ENCODE measurements at regions not wholly inside any gene's neighbourhood (a gene's known extent, or its start where the extent isn't known, plus 50 kb on each side); places are given as distances from the start of the nearest gene placed in this dataset.

DNA sequence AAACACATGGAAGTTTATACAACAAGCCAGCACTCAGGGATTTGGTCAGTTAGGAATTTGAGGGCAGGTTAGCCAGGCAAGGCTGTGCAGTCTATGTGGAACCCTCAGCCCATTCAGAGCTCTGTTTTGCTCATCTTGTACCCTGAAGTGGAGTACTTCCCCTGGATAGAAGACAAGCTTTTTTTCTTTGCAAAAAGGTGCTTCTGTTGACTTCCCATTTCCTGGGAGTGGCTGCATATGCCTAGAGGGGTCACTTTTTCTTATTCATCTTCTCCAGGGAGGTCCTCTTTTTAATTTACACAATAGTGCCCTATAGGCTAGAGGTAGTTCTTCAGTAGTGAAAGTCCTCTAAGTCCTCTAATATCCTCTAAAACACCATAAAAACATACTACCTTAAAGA, 225.0 kb upstream of the P2RY1 start:
- no peaks in the 10 kb centered on the region for H3K36me3 ChIP-seq (ENCODE audit: low read depth)
- DNase-seq (ENCODE audit: low spot score) (no peak), ATAC-seq (ENCODE audit: low read depth) (no peak)
- H3K4me3 ChIP-seq (ENCODE audit: severe bottlenecking): no peak overlapping the region
- no peaks in the 10 kb centered on the region for H3K4me1 ChIP-seq (ENCODE audit: insufficient read depth, poor library complexity, severe bottlenecking)
- no peak for TF ChIP-seq CTCF (IDR thresholded peaks at IDR 0.05; ENCODE audit: poor library complexity, severe bottlenecking)
- no peaks in the 10 kb centered on the region for H3K9me3 ChIP-seq (ENCODE audit: severe bottlenecking)
- no peaks in the 10 kb centered on the region for H3K27me3 ChIP-seq (ENCODE audit: insufficient read depth, poor library complexity, severe bottlenecking)
- H3K27ac ChIP-seq (ENCODE audit: poor library complexity, severe bottlenecking): no peak overlapping the region

DNA sequence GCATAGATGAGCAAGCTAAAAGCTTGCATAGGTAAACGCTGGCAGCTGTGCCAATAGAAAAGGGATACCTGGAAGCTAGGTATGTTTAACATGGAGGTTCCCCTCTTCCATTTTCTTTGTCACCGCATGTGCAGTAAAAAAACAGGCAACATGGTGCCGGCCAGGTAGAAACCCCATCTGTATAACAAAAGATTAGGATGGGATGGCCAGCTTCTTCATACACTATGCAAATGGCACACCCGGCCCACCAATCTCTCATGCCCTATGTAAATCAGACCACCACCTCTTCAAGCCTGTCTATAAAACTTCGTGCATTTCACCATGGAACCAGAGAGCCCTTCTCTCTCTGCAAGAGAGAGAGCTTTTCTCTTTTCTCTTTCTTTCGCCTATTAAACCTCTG, 224.3 kb upstream of the P2RY1 start:
- Histone ChIP-seq H3K4me1 (ENCODE audit: insufficient read depth, poor library complexity, severe bottlenecking) (no peaks in the 10 kb centered on the region), H3K9me3 (ENCODE audit: severe bottlenecking) (no peaks in the 10 kb centered on the region), H3K36me3 (ENCODE audit: low read depth) (no peaks in the 10 kb centered on the region), H3K27ac (ENCODE audit: poor library complexity, severe bottlenecking) (no peak overlapping the region), H3K4me3 (ENCODE audit: severe bottlenecking) (no peak overlapping the region), H3K27me3 (ENCODE audit: insufficient read depth, poor library complexity, severe bottlenecking) (no peaks in the 10 kb centered on the region)
- TF ChIP-seq CTCF (IDR thresholded peaks at IDR 0.05; ENCODE audit: poor library complexity, severe bottlenecking): no peak
- DNase-seq (ENCODE audit: low spot score): no peak
- ATAC-seq (ENCODE audit: low read depth): no peak

- no peaks in the 10 kb centered on the region for H3K9me3 ChIP-seq (ENCODE audit: severe bottlenecking)
- H3K4me1 ChIP-seq (ENCODE audit: insufficient read depth, poor library complexity, severe bottlenecking): no peaks in the 10 kb centered on the region
- no peak overlapping the region for H3K27ac ChIP-seq (ENCODE audit: poor library complexity, severe bottlenecking)
- H3K4me3 ChIP-seq (ENCODE audit: severe bottlenecking): no peak overlapping the region
- TF ChIP-seq CTCF (IDR thresholded peaks at IDR 0.05; ENCODE audit: poor library complexity, severe bottlenecking): no peak
- H3K36me3 ChIP-seq (ENCODE audit: low read depth): no peaks in the 10 kb centered on the region
- DNase-seq (ENCODE audit: low spot score) (no peak), ATAC-seq (ENCODE audit: low read depth) (no peak)
- H3K27me3 ChIP-seq (ENCODE audit: insufficient read depth, poor library complexity, severe bottlenecking): no peaks in the 10 kb centered on the region
These were observed 223.0 kb upstream of the P2RY1 start for GRCh38 chr3:152611905-152612304.

GRCh38 chr3:152613851-152614250, 221.1 kb upstream of the P2RY1 start:
- Histone ChIP-seq H3K4me1 (ENCODE audit: insufficient read depth, poor library complexity, severe bottlenecking) (no peaks in the 10 kb centered on the region), H3K4me3 (ENCODE audit: severe bottlenecking) (no peak overlapping the region), H3K27ac (ENCODE audit: poor library complexity, severe bottlenecking) (no peak overlapping the region), H3K9me3 (ENCODE audit: severe bottlenecking) (no peaks in the 10 kb centered on the region), H3K36me3 (ENCODE audit: low read depth) (no peaks in the 10 kb centered on the region), H3K27me3 (ENCODE audit: insufficient read depth, poor library complexity, severe bottlenecking) (no peaks in the 10 kb centered on the region)
- DNase-seq (ENCODE audit: low spot score) (no peak), ATAC-seq (ENCODE audit: low read depth) (no peak)
- no peak for TF ChIP-seq CTCF (IDR thresholded peaks at IDR 0.05; ENCODE audit: poor library complexity, severe bottlenecking)

DNA sequence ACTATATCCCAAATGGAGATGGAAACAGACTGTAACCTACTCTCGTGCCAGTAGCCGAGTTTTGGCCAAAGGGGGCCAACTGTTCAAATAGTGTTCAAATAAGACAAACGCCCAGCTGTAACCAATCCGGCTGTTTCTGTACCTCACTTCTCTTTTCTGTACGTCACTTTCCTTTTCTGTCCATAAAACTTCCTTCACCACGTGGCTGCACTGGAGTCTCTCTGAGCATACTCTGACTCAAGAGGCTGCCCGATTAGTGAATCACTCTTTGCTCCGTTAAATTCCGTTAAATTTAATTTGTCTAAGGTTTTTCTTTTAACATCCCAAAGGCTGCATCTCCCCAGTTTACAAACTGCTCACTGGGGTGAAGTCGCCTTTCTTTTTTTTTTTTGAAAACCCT, 219.2 kb upstream of the P2RY1 start:
- ATAC-seq (ENCODE audit: low read depth) (no peak), DNase-seq (ENCODE audit: low spot score) (no peak)
- no peak for TF ChIP-seq CTCF (IDR thresholded peaks at IDR 0.05; ENCODE audit: poor library complexity, severe bottlenecking)
- no peak overlapping the region for H3K27ac ChIP-seq (ENCODE audit: poor library complexity, severe bottlenecking)
- no peaks in the 10 kb centered on the region for H3K4me1 ChIP-seq (ENCODE audit: insufficient read depth, poor library complexity, severe bottlenecking)
- H3K9me3 ChIP-seq (ENCODE audit: severe bottlenecking): no peaks in the 10 kb centered on the region
- no peaks in the 10 kb centered on the region for H3K27me3 ChIP-seq (ENCODE audit: insufficient read depth, poor library complexity, severe bottlenecking)
- no peak overlapping the region for H3K4me3 ChIP-seq (ENCODE audit: severe bottlenecking)
- no peaks in the 10 kb centered on the region for H3K36me3 ChIP-seq (ENCODE audit: low read depth)
